RPMI7951 (cell line): ENCODE measurements at regions not wholly inside any gene's neighbourhood (a gene's known extent, or its start where the extent isn't known, plus 50 kb on each side); places are given as distances from the start of the nearest gene placed in this dataset.
A peak's percentile ranks its signal among the peaks of the same experiment; 100 is the strongest.

Experiments
- DNase-seq: peaks from one replicate; pipeline ENCODE4 v3.0.0-alpha.2; 2012; ENCODE audit warnings: low read depth

- DNase-seq: no peak
Measured at GRCh38 chr9:87156247-87156646, 208.9 kb upstream of the GAS1 start.

GRCh38 chr9:87157366-87158031 is 210.2 kb upstream of the GAS1 start:
- no peak for DNase-seq

GRCh38 chr9:87158765-87159164 is 211.5 kb upstream of the GAS1 start:
- DNase-seq: no peak

DNA sequence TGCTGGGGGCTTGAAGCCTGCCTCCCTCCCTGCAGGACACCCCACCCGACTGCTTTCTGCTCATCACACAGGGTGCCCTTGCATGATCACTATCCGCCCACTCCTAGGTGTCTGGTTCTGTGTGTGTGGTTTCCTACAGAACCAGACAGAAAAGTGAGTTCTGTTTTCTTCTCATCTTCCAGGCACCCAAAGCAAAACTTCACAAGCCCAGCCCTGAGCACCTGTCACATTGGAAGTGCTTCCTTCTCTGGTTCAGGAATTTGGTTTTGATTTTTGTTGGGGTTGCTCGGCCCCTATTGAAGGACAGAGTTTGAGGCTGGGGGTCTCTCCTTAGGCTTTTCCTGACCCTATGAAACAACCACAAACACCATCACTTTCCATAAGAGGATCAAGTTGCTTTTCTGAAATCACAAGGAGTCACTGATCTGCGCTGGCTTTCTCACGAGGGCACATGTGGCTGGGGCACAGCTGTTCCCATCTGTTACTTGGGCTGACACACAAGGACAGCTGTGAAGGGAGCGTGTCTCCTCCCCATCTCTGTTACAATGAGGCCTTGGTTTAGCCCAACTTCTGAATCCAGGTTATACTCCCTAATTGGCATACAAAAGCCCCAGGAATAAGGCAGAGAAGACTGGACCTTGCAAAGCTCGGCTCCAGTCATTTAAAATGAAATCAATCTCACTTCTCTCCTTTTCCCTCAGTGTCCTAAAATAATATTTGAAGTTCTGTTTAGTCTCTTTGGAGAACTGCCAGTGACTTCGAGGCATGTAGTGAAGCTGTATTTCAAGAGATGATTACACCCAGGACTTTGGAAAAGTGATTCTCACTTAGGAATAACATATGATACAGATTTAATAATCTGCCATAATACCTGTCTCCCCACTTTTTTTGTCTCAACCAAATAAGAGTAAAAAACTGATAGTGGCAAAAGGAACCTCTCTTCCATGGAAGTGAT is 213.1 kb upstream of the GAS1 start:
- DNase-seq: no peak

GRCh38 chr9:87167161-87167560 is 219.9 kb upstream of the GAS1 start:
- DNase-seq: no peak

GRCh38 chr9:87167582-87167981 is 220.3 kb upstream of the GAS1 start:
- DNase-seq: no peak

GRCh38 chr9:87178302-87178701 is 231.0 kb upstream of the GAS1 start:
- no peak for DNase-seq

GRCh38 chr9:87179553-87180340 is 232.4 kb upstream of the GAS1 start:
- peak; percentile 38 for DNase-seq

DNA sequence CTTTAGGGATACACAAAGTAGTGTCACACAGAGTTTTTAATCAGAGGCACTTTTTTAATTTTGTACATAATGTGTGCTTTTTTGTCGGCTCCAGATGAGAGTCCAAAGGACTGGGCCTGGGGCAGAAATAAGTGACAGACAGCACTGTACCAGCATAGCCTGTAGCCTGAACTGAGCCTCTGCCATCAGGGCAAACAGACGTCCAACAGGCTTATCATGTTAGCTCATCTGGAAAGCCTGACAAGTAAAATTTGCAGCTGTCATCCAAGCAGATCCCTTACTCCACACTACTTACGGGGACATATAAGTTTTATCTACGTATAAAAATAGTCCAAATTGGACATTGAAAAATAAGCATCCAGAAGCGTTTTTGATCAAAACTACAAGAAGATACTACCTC is 233.1 kb upstream of the GAS1 start:
- DNase-seq: no peak

GRCh38 chr9:87180841-87181240 is 233.5 kb upstream of the GAS1 start:
- DNase-seq: no peak

- no peak for DNase-seq
Measured at GRCh38 chr9:87181670-87182069, 234.4 kb upstream of the GAS1 start.

GRCh38 chr9:87184956-87185642 is 237.8 kb upstream of the GAS1 start:
- no peak for DNase-seq

DNA sequence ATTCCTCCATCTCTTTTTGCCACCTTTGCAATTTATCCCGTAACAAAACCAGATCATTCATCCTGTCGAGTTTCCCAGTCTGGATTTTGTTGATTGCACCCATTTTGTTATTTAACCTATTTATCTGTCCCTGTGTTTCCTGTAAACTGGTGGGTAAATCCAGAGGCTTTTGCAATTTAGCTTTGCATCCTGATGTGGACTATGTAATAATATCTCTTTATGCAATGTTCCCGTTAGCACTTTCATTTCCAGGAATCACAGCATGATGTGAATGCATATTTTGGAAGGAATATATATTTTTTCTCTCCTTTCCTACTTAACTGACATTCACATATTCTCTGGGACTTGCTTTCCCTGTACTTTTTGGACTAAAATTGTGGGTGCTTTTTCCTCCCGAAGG is 240.3 kb upstream of the GAS1 start:
- DNase-seq: no peak

GRCh38 chr9:87189006-87189405 is 241.7 kb upstream of the GAS1 start:
- DNase-seq: no peak

- DNase-seq: no peak
Measured at GRCh38 chr9:87193151-87193550, 245.8 kb upstream of the GAS1 start.

DNA sequence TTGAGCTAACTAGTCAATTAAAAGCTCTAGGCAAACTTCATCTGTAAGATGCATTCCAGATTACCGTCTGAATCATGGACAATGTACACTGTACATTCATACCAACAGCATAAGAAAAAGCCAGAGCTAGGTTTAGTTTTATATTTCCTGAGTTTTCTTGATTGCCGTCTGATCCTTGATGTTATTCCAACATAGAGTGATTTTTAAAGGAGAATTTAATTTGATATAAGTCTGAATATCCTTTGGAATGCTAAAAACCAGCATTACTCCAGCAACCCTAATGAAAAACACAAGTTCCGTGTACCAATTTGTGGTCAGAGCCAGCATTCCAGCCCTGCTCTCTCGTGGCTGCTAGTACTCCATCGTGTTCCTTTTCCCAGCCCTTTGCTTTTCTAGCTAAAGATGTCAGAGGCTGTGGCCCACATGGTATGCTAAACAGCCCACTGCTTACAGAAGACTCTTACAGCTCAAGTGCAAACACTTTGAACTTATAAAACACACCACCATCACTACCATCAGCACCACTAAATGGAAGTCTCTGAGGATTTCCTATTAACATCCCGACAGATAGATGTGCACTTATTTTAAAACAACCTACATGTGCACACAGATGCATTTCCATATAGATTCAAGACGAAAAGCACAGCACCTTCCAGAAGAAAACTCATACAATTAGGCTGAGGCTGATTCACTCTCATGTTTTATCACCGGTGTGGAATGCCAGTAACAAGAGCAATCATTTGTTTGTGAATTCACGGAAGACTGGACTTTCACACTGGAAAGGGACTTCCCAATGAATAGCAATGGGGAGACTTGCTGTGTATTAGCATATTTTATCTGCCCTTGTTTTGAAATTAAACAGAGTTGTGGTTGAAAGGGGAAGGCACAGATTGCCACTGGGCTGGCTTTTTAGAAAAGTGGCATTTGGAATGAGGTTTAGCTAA is 246.9 kb upstream of the GAS1 start:
- peak; percentile 73 for DNase-seq

- DNase-seq: no peak
Measured at GRCh38 chr9:87195306-87195705, 248.0 kb upstream of the GAS1 start.

DNA sequence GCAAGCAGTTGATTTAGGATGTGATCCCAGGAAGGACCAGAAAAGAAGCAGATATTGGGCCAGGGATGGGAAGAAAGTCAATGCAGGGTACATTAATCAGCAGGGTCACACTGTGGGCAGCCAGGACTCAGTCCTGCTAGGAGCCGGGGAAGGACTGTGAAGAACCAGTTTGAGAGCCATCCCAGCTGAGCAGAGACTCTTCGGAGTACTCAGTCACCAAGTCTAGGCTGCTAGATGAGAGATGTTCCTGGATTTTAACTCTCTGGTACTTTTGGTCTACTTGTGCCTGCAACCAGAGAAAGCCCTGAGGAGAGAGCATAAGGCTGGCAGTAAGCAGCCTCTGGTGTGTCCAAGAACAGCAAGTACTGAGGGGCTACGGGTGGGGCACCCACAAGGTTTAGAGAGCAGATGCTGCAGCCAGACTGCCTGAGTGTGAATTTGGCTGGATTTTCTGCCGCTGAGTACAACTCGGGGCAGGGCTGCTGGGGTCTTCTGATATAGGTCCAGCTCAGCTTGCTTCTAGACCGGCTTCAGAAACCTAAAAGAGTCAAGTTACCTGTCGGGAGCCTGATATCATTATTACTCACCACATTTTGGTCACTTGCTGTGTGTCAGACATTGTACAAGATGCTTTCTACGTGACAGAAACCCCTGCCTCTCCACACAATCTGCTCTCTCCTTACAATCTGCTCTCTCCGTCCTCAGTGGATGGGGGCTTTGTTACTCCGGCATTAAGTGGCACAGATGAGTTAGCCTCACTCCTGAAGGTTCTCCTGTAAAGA is 250.2 kb upstream of the GAS1 start:
- DNase-seq: no peak

GRCh38 chr9:87198716-87199115 is 251.4 kb upstream of the GAS1 start:
- peak; percentile 38 for DNase-seq

- no peak for DNase-seq
Measured at GRCh38 chr9:87199278-87199677, 252.0 kb upstream of the GAS1 start.
